ENCODE measurements at regions not wholly inside any gene's neighbourhood (a gene's known extent, or its start where the extent isn't known, plus 50 kb on each side); places are given as distances from the start of the nearest gene placed in this dataset.

DNA sequence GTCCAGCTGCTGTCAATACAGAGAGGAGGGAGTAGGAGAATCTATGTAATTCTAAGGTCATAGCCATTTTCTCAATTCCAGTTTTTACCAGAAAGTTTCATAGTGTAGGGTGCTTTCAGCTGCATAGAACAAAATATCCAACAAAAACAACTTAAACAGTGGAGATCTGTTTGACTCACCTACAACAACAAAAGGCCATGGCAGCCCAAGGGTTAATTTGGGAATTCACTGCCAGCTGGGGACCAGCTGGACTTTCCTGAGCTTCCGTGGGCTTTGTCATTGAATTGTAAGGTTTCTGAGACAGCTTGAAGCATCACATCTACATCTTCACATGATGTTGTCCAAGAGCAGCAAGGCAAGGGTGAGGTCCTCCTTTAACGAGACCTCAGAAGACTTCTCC lies 512.7 kb downstream of the IRS1 start:
- TF ChIP-seq, protein P1, sequence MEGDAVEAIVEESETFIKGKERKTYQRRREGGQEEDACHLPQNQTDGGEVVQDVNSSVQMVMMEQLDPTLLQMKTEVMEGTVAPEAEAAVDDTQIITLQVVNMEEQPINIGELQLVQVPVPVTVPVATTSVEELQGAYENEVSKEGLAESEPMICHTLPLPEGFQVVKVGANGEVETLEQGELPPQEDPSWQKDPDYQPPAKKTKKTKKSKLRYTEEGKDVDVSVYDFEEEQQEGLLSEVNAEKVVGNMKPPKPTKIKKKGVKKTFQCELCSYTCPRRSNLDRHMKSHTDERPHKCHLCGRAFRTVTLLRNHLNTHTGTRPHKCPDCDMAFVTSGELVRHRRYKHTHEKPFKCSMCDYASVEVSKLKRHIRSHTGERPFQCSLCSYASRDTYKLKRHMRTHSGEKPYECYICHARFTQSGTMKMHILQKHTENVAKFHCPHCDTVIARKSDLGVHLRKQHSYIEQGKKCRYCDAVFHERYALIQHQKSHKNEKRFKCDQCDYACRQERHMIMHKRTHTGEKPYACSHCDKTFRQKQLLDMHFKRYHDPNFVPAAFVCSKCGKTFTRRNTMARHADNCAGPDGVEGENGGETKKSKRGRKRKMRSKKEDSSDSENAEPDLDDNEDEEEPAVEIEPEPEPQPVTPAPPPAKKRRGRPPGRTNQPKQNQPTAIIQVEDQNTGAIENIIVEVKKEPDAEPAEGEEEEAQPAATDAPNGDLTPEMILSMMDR (IDR thresholded peaks at IDR 0.05): no peak
- TF ChIP-seq POLR2A (IDR thresholded peaks at IDR 0.05): no peak
